H1 (cell line): ENCODE measurements at regions not wholly inside any gene's neighbourhood (a gene's known extent, or its start where the extent isn't known, plus 50 kb on each side); places are given as distances from the start of the nearest gene placed in this dataset.

ENCODE experiments used
- CTCF ChIA-PET: fragments of 300-600 bp; sonication (Branson Sonifier 250); formaldehyde crosslinking; loops from one replicate; lab custom pipeline; 2021; ENCODE audit not compliant: partially characterized antibody; lab: Charles Lee
- POLR2A ChIA-PET: fragments of 300-600 bp; sonication (Branson Sonifier 250); formaldehyde crosslinking; loops from one replicate; lab custom pipeline; 2021; ENCODE audit warnings: inconsistent platforms; ENCODE audit not compliant: partially characterized antibody; lab: Charles Lee
- DNase-seq, 2 experiments: peaks; one replicate each; pipeline versions ENCODE4 v3.0.0 to v3.0.0-alpha.2; 2010 to 2022; ENCODE audit warnings: low spot score in 2 of 2, low read depth in 1 of 2, mixed read lengths in 1 of 2
- FAIRE-seq: peaks from 2 replicates; lab custom pipeline; 2011; peaks lifted over from hg19 to GRCh38; lab: Jason Lieb, UNC
- H2AFZ ChIP-seq: 2 replicates; pipeline ENCODE4 v1.8.1; 2012; ENCODE audit warnings: low read length, inconsistent platforms
- H2AK5ac ChIP-seq: 2 replicates; pipeline ENCODE4 v1.6.1; 2013; ENCODE audit warnings: low read depth, low read length
- H2BK120ac ChIP-seq: replicated peaks from 2 replicates; pipeline ENCODE3; 2013; ENCODE audit warnings: low read depth, low read length, inconsistent platforms
- H2BK12ac ChIP-seq: 2 replicates; pipeline ENCODE4 v1.6.1; 2013; ENCODE audit warnings: low read depth, low read length
- H2BK15ac ChIP-seq: 2 replicates; pipeline ENCODE4 v1.6.1; 2013; ENCODE audit warnings: low read length
- H2BK20ac ChIP-seq: 2 replicates; pipeline ENCODE4 v1.6.1; 2013; ENCODE audit warnings: low read length
- H2BK5ac ChIP-seq: 2 replicates; pipeline ENCODE4 v1.6.1; 2013; ENCODE audit warnings: low read depth, low read length
- H3K14ac ChIP-seq: 2 replicates; pipeline ENCODE4 v1.6.1; 2013; ENCODE audit warnings: inconsistent platforms; ENCODE audit not compliant: insufficient read length
- H3K18ac ChIP-seq: 2 replicates; pipeline ENCODE4 v1.6.1; 2013; ENCODE audit warnings: low read length; ENCODE audit errors: extremely low read depth
- H3K23ac ChIP-seq: 2 replicates; pipeline ENCODE4 v1.6.1; 2013; ENCODE audit warnings: inconsistent platforms; ENCODE audit not compliant: insufficient read length
- H3K23me2 ChIP-seq: 2 replicates; pipeline ENCODE4 v1.6.1; 2013; ENCODE audit warnings: low read depth, low read length
- H3K27ac ChIP-seq: 2 replicates; pipeline ENCODE4 v1.6.1; 2011; ENCODE audit warnings: low read depth, low read length, inconsistent platforms
- H3K27me3 ChIP-seq, 4 experiments: replicated peaks in 1 of 4; 1 replicate in 1 of 4; 2 replicates in 3 of 4; pipeline versions ENCODE4 v1.6.1 to v1.8.1; 2011 to 2013; ENCODE audit warnings: low read length in 3 of 4, mild to moderate bottlenecking in 3 of 4, inconsistent platforms in 2 of 4, mixed read lengths in 2 of 4, moderate library complexity in 1 of 4; ENCODE audit not compliant: control insufficient read depth in 3 of 4, insufficient read depth in 3 of 4; ENCODE audit errors: extremely low read depth in 1 of 4
- H3K36me3 ChIP-seq, 4 experiments: 2 replicates each; pipeline versions ENCODE4 v1.6.1 to v1.8.1; 2011 to 2013; ENCODE audit warnings: mild to moderate bottlenecking in 4 of 4, low read length in 3 of 4, moderate library complexity in 2 of 4, control low read depth in 1 of 4, inconsistent platforms in 1 of 4; ENCODE audit not compliant: insufficient read depth in 4 of 4, control insufficient read depth in 2 of 4
- H3K4ac ChIP-seq: replicated peaks from 2 replicates; pipeline ENCODE3; 2013; ENCODE audit warnings: low read length, low read depth, mixed read lengths, inconsistent platforms; ENCODE audit not compliant: insufficient read length
- H3K4me1 ChIP-seq, 4 experiments: replicated peaks in 1 of 4; 1 replicate in 1 of 4; 2 replicates in 3 of 4; pipeline versions ENCODE4 v1.6.1 to v1.8.1; 2011 to 2013; ENCODE audit warnings: low read length in 3 of 4, inconsistent platforms in 2 of 4, mixed read lengths in 1 of 4; ENCODE audit not compliant: insufficient read depth in 4 of 4, control insufficient read depth in 3 of 4
- H3K4me2 ChIP-seq, 2 experiments: 2 replicates each; pipeline versions ENCODE4 v1.6.1 to v1.8.1; 2011 to 2013; ENCODE audit warnings: low read depth in 2 of 2, low read length in 2 of 2, control low read depth in 1 of 2, inconsistent platforms in 1 of 2, mild to moderate bottlenecking in 1 of 2; ENCODE audit not compliant: insufficient read depth in 1 of 2
- H3K4me3 ChIP-seq, 4 experiments: fragments of 200-600, 300-600 bp in 1 of 4; sonication (generic), shearing (Covaris generic), sonication (Bioruptor Twin) in 1 of 4; 2 replicates each; pipeline versions ENCODE4 v1.5.1 to v1.8.1; 2011 to 2016; ENCODE audit warnings: low read length in 4 of 4, low read depth in 3 of 4, control low read depth in 2 of 4, inconsistent platforms in 2 of 4, mild to moderate bottlenecking in 2 of 4, mixed read lengths in 1 of 4, moderate library complexity in 1 of 4; ENCODE audit not compliant: insufficient read depth in 2 of 4; ENCODE audit errors: extremely low read depth in 1 of 4
- H3K56ac ChIP-seq: replicated peaks from 2 replicates; pipeline ENCODE3; 2013; ENCODE audit warnings: low read depth, mild to moderate bottlenecking, mixed read lengths, low read length, inconsistent platforms; ENCODE audit not compliant: insufficient read length
- H3K79me1 ChIP-seq: 2 replicates; pipeline ENCODE4 v1.6.1; 2013; ENCODE audit warnings: low read depth, low read length, control low read depth
- H3K79me2 ChIP-seq, 2 experiments: 2 replicates each; pipeline versions ENCODE4 v1.6.1 to v1.8.1; 2012 to 2013; ENCODE audit warnings: low read length in 2 of 2, mild to moderate bottlenecking in 2 of 2, inconsistent platforms in 1 of 2; ENCODE audit not compliant: insufficient read depth in 2 of 2, control insufficient read depth in 1 of 2
- H3K9ac ChIP-seq, 4 experiments: replicated peaks in 1 of 4; 1 replicate in 1 of 4; 2 replicates in 3 of 4; pipeline versions ENCODE4 v1.6.1 to v1.8.1; 2011 to 2013; ENCODE audit warnings: low read depth in 3 of 4, low read length in 3 of 4, control low read depth in 2 of 4, mild to moderate bottlenecking in 2 of 4, moderate library complexity in 2 of 4, inconsistent platforms in 1 of 4; ENCODE audit errors: extremely low read depth in 1 of 4
- H3K9me3 ChIP-seq, 2 experiments: 2 replicates each; pipeline versions ENCODE4 v1.6.1 to v1.8.1; 2012 to 2013; ENCODE audit warnings: mild to moderate bottlenecking in 2 of 2, moderate library complexity in 2 of 2, control low read depth in 1 of 2, inconsistent platforms in 1 of 2, low read depth in 1 of 2, low read length in 1 of 2, mixed read lengths in 1 of 2; ENCODE audit not compliant: insufficient read depth in 2 of 2
- H4K20me1 ChIP-seq, 2 experiments: replicated peaks in 1 of 2; 2 replicates each; pipeline versions ENCODE3 to v1.8.1; 2011 to 2013; ENCODE audit warnings: inconsistent platforms in 2 of 2, low read length in 2 of 2, mild to moderate bottlenecking in 1 of 2; ENCODE audit not compliant: insufficient read depth in 2 of 2, control insufficient read depth in 1 of 2
- H4K5ac ChIP-seq: 2 replicates; pipeline ENCODE4 v1.6.1; 2013; ENCODE audit warnings: low read length, low read depth, mixed read lengths, inconsistent platforms; ENCODE audit not compliant: insufficient read length
- H4K8ac ChIP-seq: 2 replicates; pipeline ENCODE4 v1.8.0; 2013; ENCODE audit warnings: mild to moderate bottlenecking, moderate library complexity, low read length, inconsistent platforms; ENCODE audit not compliant: insufficient read depth; ENCODE audit errors: extremely low read depth
- H4K91ac ChIP-seq: replicated peaks from 2 replicates; pipeline ENCODE3; 2013; ENCODE audit warnings: low read length, mixed read lengths, inconsistent platforms; ENCODE audit not compliant: insufficient read length
- ATF2 ChIP-seq: IDR thresholded peaks from 2 replicates; pipeline ENCODE4 v1.6.1; 2012; ENCODE audit warnings: low read length, inconsistent platforms
- BRCA1 ChIP-seq: IDR thresholded peaks from 2 replicates; pipeline ENCODE4 v1.6.1; 2012; ENCODE audit warnings: low read depth, low read length, improper control_type of control experiment
- E2F6 ChIP-seq: IDR thresholded peaks from 2 replicates; pipeline ENCODE4 v1.6.1; 2012; ENCODE audit warnings: inconsistent platforms
- KDM5A ChIP-seq: fragments of 200-600 bp; IDR thresholded peaks from 2 replicates; pipeline ENCODE4 v1.7.1; 2012; ENCODE audit warnings: mild to moderate bottlenecking, low read length, inconsistent platforms, mixed read lengths
- RAD21 ChIP-seq, 2 experiments: IDR thresholded peaks in 1 of 2; conservative IDR thresholded peaks in 1 of 2; 2 replicates each; pipeline ENCODE4 v1.6.1; 2011; ENCODE audit warnings: low read depth in 2 of 2, low read length in 2 of 2, improper control_type of control experiment in 1 of 2, inconsistent platforms in 1 of 2, mild to moderate bottlenecking in 1 of 2, moderate library complexity in 1 of 2
- RNF2 ChIP-seq: fragments of 200-900, 300-1000 bp; sonication (generic); IDR thresholded peaks from 2 replicates; pipeline ENCODE4 v1.7.1; 2016; ENCODE audit warnings: borderline replicate concordance, low read depth, mild to moderate bottlenecking, antibody characterized with exemption, low read length; ENCODE audit not compliant: poor library complexity, severe bottlenecking; ENCODE audit errors: missing control alignments
- SAP30 ChIP-seq: fragments of 300-600 bp; sonication (generic); IDR thresholded peaks from 2 replicates; pipeline ENCODE4 v1.7.1; 2012; ENCODE audit warnings: low read length, moderate library complexity, mild to moderate bottlenecking, inconsistent platforms; ENCODE audit not compliant: insufficient read depth, insufficient replicate concordance
- ZNF274 ChIP-seq: IDR thresholded peaks from 2 replicates; pipeline ENCODE4 v1.7.0; 2012; ENCODE audit warnings: low read length, borderline replicate concordance; ENCODE audit errors: extremely low read depth
- WGBS, 2 experiments: shearing (Covaris generic) in 1 of 2; methylation state at CpG; one replicate each; pipeline versions ENCODE4 v1.1.6 to v1.1.7; 2013 to 2015; ENCODE audit warnings: low lambda C conversion rate in 2 of 2, mixed read lengths in 2 of 2, inconsistent platforms in 1 of 2, low coverage in 1 of 2, missing lambda C conversion rate in 1 of 2; ENCODE audit not compliant: insufficient replicate concordance in 2 of 2, insufficient coverage in 1 of 2, insufficient read length in 1 of 2; ENCODE audit errors: extremely low coverage in 1 of 2, missing lambda C conversion rate in 1 of 2; 5-methylcytosine and 5-hydroxymethylcytosine counted together

- Histone ChIP-seq H3K4me1 (no peaks in the 10 kb centered on the region), H3K23ac (no peak overlapping the region), H3K18ac (no peak overlapping the region), H2BK5ac (no peak overlapping the region), H3K56ac (no peak overlapping the region), H3K27me3 (no peaks in the 10 kb centered on the region), H2BK120ac (no peak overlapping the region), H4K20me1 (no peaks in the 10 kb centered on the region), H3K79me1 (no peaks in the 10 kb centered on the region), H3K4ac (no peak overlapping the region), H2BK15ac (no peak overlapping the region), H3K14ac (no peak overlapping the region), H3K9me3 (peaks cover 0 to 3% of the 10 kb centered on the region in 2 experiments; a peak in 1 of 4 replicates), H3K79me2 (no peaks in the 10 kb centered on the region), H3K4me3 (no peak overlapping the region), H2AK5ac (no peak overlapping the region), H4K5ac (no peak overlapping the region), H3K9ac (no peak overlapping the region), H4K8ac (no peak overlapping the region), H3K36me3 (no peaks in the 10 kb centered on the region), H3K27ac (no peak overlapping the region), H3K23me2 (no peaks in the 10 kb centered on the region), H2BK12ac (no peak overlapping the region), H2BK20ac (no peak overlapping the region), H2AFZ (no peak overlapping the region), H3K4me2 (no peak overlapping the region), H4K91ac (no peak overlapping the region)
- FAIRE-seq = no peak
- WGBS, 2 experiments = 88% methylated on average over 8 of the region's 8 CpGs; no CpG with 5 or more reads in 1 of the 2 experiments
- CTCF ChIA-PET = interaction anchor here (5.5 kb wide), 1 partner anchor 17 kb away, joined by 28 read pairs; no protein-coding TSS in a partner anchor
- POLR2A ChIA-PET = no interaction called here
- no peak for DNase-seq
- TF ChIP-seq BRCA1 (no peak), RAD21 (IDR thresholded peaks at IDR 0.05 in 1 of 2, conservative IDR thresholded peaks at IDR 0.05 in 1 of 2; ENCODE audit: low read depth in 2 of 2, low read length in 2 of 2) (no peak), SAP30 (no peak), RNF2 (no peak), ZNF274 (no peak), ATF2 (no peak), E2F6 (no peak), KDM5A (no peak)
Observed at GRCh38 chr10:61157182-61157581, 213.2 kb upstream of the RHOBTB1 start.
